ENCODE measurements at regions not wholly inside any gene's neighbourhood (a gene's known extent, or its start where the extent isn't known, plus 50 kb on each side); places are given as distances from the start of the nearest gene placed in this dataset.

- no peaks in the 10 kb centered on the region for H3K27me3 ChIP-seq
- TF ChIP-seq CTCF (IDR thresholded peaks at IDR 0.05), result no peak
- no peaks in the 10 kb centered on the region for H3K36me3 ChIP-seq
- H3K9me3 ChIP-seq, result no peaks in the 10 kb centered on the region
- ATAC-seq, result no peak
- DNase-seq, result no peak
- no peak overlapping the region for H3K4me3 ChIP-seq
- no peak overlapping the region for H3K27ac ChIP-seq
- H3K4me1 ChIP-seq, result no peaks in the 10 kb centered on the region
- intact Hi-C loops (cut with DNase I), result no loop called here
These were observed 274.9 kb downstream of the AUH start for GRCh38 chr9:91086657-91087461.

GRCh38 chr9:91087462-91087759, 274.3 kb downstream of the AUH start:
- intact Hi-C loops (cut with DNase I), result no loop called here
- Histone ChIP-seq H3K4me1 (no peaks in the 10 kb centered on the region), H3K9me3 (no peaks in the 10 kb centered on the region), H3K4me3 (no peak overlapping the region), H3K27me3 (no peaks in the 10 kb centered on the region), H3K36me3 (no peaks in the 10 kb centered on the region), H3K27ac (no peak overlapping the region)
- no peak for ATAC-seq
- TF ChIP-seq CTCF (IDR thresholded peaks at IDR 0.05), result no peak
- no peak for DNase-seq

GRCh38 chr9:91089405-91090129, 272.2 kb downstream of the AUH start:
- no peak overlapping the region for H3K4me3 ChIP-seq
- no peaks in the 10 kb centered on the region for H3K4me1 ChIP-seq
- peak; percentile 38 for TF ChIP-seq CTCF (IDR thresholded peaks at IDR 0.05)
- no peaks in the 10 kb centered on the region for H3K27me3 ChIP-seq
- no peaks in the 10 kb centered on the region for H3K36me3 ChIP-seq
- no peak overlapping the region for H3K27ac ChIP-seq
- no peaks in the 10 kb centered on the region for H3K9me3 ChIP-seq
- intact Hi-C loops (cut with DNase I), result no loop called here
- ATAC-seq (peak; percentile 72), DNase-seq (no peak)

- Histone ChIP-seq H3K27ac (no peak overlapping the region), H3K4me3 (no peak overlapping the region), H3K9me3 (no peaks in the 10 kb centered on the region), H3K27me3 (no peaks in the 10 kb centered on the region), H3K36me3 (no peaks in the 10 kb centered on the region), H3K4me1 (no peaks in the 10 kb centered on the region)
- no peak for TF ChIP-seq CTCF (IDR thresholded peaks at IDR 0.05)
- intact Hi-C loops (cut with DNase I), result no loop called here
- DNase-seq (no peak), ATAC-seq (no peak)
These were observed 271.6 kb downstream of the AUH start for GRCh38 chr9:91090130-91090410.

- no peaks in the 10 kb centered on the region for H3K36me3 ChIP-seq
- no peak overlapping the region for H3K27ac ChIP-seq
- no peaks in the 10 kb centered on the region for H3K4me1 ChIP-seq
- ATAC-seq, result no peak
- H3K9me3 ChIP-seq, result no peaks in the 10 kb centered on the region
- H3K27me3 ChIP-seq, result no peaks in the 10 kb centered on the region
- no peak overlapping the region for H3K4me3 ChIP-seq
- intact Hi-C loops (cut with DNase I), result no loop called here
- no peak for DNase-seq
- TF ChIP-seq CTCF (IDR thresholded peaks at IDR 0.05), result no peak
These were observed 269.5 kb downstream of the AUH start for GRCh38 chr9:91092214-91092613.
